ENCODE measurements at regions not wholly inside any gene's neighbourhood (a gene's known extent, or its start where the extent isn't known, plus 50 kb on each side); places are given as distances from the start of the nearest gene placed in this dataset.

DNA sequence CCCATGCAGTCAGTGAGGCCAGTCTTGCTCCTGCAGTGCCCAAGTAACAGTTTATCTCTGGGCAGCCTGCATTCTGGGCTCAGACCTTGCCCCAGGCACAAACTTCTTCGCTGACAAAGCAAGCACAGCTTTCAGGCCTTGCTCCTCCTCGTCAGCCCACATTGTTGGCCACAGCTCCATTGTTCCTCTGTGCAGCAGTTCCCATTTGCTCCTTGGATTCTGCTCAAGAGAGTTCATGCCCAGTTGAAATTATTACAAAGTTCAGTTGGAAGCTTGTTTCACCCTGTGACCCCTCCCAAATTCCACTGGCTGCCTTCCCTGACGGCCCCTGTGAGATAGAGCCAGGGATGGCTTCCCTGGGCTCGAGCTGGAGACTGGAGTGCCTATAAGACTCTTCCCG lies 163.4 kb upstream of the DDHD1 start:
- H3K4me3 ChIP-seq: no peak overlapping the region
- no peaks in the 10 kb centered on the region for H3K36me3 ChIP-seq
- intact Hi-C loops (cut with DNase I): no loop called here
- H3K9me3 ChIP-seq: peaks cover 0 to 2% of the 10 kb centered on the region in 2 donors
- no peak overlapping the region for H3K27ac ChIP-seq
- H3K27me3 ChIP-seq: no peaks in the 10 kb centered on the region
- TF ChIP-seq, protein P1, sequence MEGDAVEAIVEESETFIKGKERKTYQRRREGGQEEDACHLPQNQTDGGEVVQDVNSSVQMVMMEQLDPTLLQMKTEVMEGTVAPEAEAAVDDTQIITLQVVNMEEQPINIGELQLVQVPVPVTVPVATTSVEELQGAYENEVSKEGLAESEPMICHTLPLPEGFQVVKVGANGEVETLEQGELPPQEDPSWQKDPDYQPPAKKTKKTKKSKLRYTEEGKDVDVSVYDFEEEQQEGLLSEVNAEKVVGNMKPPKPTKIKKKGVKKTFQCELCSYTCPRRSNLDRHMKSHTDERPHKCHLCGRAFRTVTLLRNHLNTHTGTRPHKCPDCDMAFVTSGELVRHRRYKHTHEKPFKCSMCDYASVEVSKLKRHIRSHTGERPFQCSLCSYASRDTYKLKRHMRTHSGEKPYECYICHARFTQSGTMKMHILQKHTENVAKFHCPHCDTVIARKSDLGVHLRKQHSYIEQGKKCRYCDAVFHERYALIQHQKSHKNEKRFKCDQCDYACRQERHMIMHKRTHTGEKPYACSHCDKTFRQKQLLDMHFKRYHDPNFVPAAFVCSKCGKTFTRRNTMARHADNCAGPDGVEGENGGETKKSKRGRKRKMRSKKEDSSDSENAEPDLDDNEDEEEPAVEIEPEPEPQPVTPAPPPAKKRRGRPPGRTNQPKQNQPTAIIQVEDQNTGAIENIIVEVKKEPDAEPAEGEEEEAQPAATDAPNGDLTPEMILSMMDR (IDR thresholded peaks at IDR 0.05): no peak
- TF ChIP-seq EP300 (IDR thresholded peaks at IDR 0.05) (no peak), POLR2A (IDR thresholded peaks at IDR 0.05) (no peak)
- no peak for DNase-seq
- H3K4me1 ChIP-seq (ENCODE audit: insufficient read depth): no peaks in the 10 kb centered on the region
- WGBS, 3 donors: 33 to 70% (median 49%) methylated on average over 5 of the region's 5 CpGs

- Histone ChIP-seq H3K27ac (no peak overlapping the region), H3K9me3 (no peaks in the 10 kb centered on the region), H3K4me1 (ENCODE audit: insufficient read depth) (peaks cover 7% of the 10 kb centered on the region), H3K36me3 (no peaks in the 10 kb centered on the region), H3K27me3 (no peaks in the 10 kb centered on the region), H3K4me3 (no peak overlapping the region)
- intact Hi-C loops (cut with DNase I): no loop called here
- WGBS, 3 donors: 97 to 99% (median 97%) methylated on average over 2 of the region's 2 CpGs
- DNase-seq: no peak
- TF ChIP-seq EP300 (IDR thresholded peaks at IDR 0.05): no peak
- TF ChIP-seq POLR2A (IDR thresholded peaks at IDR 0.05): no peak
- TF ChIP-seq, protein P1 (IDR thresholded peaks at IDR 0.05): no peak
Measured at GRCh38 chr14:53310412-53310811, 157.3 kb upstream of the DDHD1 start.

DNA sequence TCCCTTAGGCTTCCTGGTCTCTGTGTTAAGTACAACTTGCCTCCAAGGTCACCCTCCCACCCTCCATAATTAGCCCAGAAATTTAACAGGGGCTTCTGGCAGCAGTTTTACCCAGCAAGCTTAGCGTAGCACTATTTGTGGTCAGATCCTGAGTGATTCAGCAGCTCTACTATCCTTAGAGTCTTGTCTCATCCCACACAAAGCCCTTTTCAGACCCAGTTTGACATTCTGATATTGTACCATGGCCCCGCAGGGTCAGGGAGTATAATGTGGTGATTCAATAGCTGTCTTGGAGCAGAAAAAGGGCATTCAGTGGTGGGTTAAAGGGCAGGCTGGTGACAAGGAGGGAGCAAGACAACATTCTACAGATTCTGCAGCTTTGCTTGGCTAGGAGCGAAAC lies 153.8 kb upstream of the DDHD1 start:
- no peak overlapping the region for H3K4me3 ChIP-seq
- 25 to 36% (median 32%) methylated on average over 3 of the region's 3 CpGs for WGBS, 3 donors
- H3K9me3 ChIP-seq: no peaks in the 10 kb centered on the region
- peaks cover 15% of the 10 kb centered on the region for H3K4me1 ChIP-seq (ENCODE audit: insufficient read depth)
- TF ChIP-seq EP300 (IDR thresholded peaks at IDR 0.05) (no peak), POLR2A (IDR thresholded peaks at IDR 0.05) (no peak)
- TF ChIP-seq, protein P1 (IDR thresholded peaks at IDR 0.05): no peak
- H3K27me3 ChIP-seq: no peaks in the 10 kb centered on the region
- no peaks in the 10 kb centered on the region for H3K36me3 ChIP-seq
- intact Hi-C loops (cut with DNase I): loop anchor here in 1 of 4 donors (10.0 kb wide), 1 partner anchor 342 kb away; no protein-coding TSS in a partner anchor
- DNase-seq: peak in 1 of 5 donors; percentile 16
- no peak overlapping the region for H3K27ac ChIP-seq

DNA sequence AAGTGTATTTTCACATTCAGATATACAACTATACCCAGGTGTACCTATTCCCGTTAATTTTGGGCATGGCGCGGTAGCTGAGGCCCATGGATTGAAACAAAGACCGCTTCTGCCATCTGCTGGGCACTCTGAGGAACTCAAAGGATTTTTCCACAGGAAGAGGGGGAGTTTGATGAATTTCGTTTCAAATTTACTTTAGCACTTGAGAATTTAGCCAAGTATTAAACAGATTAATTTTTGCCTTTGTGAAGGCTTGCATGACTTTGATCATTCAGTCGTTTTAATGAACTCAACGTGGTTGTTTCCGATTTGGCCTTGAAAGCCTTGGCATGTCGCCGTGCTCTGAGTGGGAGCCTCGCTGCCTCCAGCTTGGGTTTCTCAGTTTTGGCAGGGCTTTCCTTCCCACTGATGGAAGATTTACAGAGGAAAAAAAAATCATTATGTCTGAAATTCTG lies 153.2 kb upstream of the DDHD1 start:
- DNase-seq: peak; percentile 68 to 86 (median 82)
- WGBS, 3 donors: 0 to 1% (median 0%) methylated on average over 11 of the region's 11 CpGs
- peak overlapping the region; percentile 21 for H3K4me3 ChIP-seq
- peak overlapping the region in 1 of 2 donors; percentile 36 for H3K27ac ChIP-seq
- TF ChIP-seq POLR2A (IDR thresholded peaks at IDR 0.05): no peak
- TF ChIP-seq, protein P1 (IDR thresholded peaks at IDR 0.05): peak; percentile 63 to 80 (median 70)
- no peaks in the 10 kb centered on the region for H3K9me3 ChIP-seq
- H3K4me1 ChIP-seq (ENCODE audit: insufficient read depth): peaks cover 15% of the 10 kb centered on the region
- H3K36me3 ChIP-seq: no peaks in the 10 kb centered on the region
- H3K27me3 ChIP-seq: no peaks in the 10 kb centered on the region
- intact Hi-C loops (cut with DNase I): loop anchor here in 1 of 4 donors (10.0 kb wide), 1 partner anchor 341 kb away; no protein-coding TSS in a partner anchor

Data from ovary (tissue), 7 donors.